GM19043 (cell line): ENCODE measurements at regions not wholly inside any gene's neighbourhood (a gene's known extent, or its start where the extent isn't known, plus 50 kb on each side); places are given as distances from the start of the nearest gene placed in this dataset.
"Not testable (repeated sequence)": the region's sequence is repeated elsewhere in the genome, so short reads cannot be mapped to it uniquely, and the experiment has no call there.

Experiments used
- ATAC-seq: cut with Tn5 transposase; IDR thresholded peaks from one replicate; pipeline ENCODE4 v1.9.1; 2021; ENCODE audit warnings: low read depth; ENCODE audit not compliant: unreplicated experiment

DNA sequence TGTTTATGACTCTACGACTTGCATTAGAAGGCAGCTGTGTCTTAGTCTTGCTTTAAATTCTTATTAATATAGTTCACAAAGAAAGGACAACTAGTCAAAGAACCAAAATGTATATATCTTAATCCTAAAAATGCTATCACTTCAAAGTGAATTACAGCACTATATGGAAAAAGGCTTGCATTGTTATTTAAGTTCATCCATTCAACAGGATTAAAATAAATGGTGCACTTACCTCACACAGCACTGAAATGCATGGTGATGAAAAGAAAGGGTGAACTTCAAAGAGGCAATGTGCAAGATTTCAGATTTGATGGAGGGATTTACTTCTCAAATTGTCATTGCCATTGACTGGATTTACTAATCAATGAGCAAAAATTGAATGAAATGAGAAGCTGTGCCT is 344.4 kb upstream of the NUDT12 start:
- no peak for ATAC-seq

DNA sequence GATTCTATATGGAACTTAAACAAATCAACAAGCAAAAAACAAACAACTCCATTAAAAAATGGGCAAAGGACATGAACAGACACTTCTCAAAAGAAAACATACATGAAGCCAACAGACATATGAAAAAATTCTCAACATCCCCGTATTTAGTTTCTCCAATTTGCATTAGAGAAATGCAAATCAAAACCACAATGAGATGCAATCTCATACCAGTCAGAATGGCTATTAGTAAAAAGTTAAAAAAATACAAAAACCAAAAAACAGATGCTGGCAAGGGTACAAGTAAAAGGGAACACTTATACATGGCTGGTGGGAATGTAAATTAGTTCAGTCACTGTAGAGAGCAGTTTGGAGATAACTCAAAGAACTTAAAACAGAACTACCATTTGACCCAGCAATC is 342.1 kb upstream of the NUDT12 start:
- no peak for ATAC-seq

DNA sequence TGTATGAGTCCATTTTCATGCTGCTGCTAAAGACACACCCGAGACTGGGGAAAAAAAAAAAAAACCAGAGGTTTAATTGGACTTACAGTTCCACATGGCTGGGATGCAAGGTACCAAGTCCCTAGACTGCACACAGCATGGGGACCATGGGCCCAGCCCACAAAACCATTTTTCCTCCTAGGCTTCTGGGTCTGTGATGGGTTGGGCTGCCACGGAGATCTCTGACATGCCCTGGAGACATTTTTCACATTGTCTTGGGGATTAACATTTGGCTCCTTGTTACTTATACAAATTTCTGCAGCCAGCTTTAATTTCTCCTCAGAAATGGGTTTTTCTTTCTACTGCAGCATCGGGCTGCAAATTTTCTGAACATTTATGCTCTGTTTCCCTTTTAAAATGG is 340.3 kb upstream of the NUDT12 start:
- ATAC-seq, result no peak

DNA sequence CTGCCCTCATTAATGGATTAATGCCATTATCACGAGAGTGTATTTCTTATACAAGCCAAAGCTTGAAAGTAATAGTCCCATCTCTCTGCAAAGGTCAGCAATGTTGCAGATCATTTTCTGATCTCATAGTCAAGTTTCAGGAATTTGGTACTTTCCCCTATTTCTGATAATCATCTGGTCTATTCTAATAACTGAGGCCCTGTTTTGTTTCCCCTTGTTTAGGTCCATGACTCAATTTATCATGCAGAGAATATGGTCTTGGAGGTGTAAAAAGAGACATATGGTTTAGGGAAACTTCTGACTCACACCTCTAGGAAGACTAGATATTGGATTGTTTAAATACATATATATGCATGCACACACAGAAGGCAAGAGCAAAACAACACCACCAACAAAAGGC is 339.3 kb upstream of the NUDT12 start:
- ATAC-seq, result no peak

DNA sequence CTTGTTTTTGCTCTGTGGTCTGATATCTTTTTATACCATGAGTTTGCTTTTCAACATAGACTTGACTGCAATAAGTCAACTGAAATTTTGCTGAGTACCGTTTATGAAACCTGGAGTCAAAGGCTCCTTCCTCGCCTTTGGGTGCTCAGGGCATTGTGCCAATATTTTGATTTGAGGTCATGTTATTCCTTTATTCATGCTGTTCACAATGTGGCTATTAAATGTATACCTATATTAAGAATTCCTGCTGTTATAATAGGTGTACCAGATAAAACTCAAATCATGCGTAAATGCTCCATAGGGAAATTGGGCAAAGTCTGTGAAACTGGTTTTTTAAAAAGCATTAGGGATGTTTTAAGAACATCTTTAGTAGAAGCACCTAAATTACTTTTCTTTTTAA is 334.0 kb upstream of the NUDT12 start:
- no peak for ATAC-seq

DNA sequence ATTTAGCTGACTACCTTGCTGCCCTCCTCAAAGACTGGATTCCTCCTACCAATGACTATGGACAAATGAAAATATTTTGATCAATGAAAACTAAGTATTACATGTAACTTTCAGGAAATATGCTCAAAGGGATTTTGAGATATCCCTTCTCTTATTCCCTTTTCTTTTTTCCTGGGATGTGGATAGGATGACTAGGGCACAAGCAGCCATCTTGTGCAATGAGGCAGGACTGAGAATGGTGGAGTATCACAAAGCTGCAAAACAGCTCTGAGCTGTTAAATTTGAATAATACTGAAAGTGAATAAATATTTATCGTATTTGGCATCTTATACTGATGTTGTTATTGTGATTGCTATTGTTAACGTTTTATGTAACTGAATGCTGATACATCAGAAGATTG is 333.1 kb upstream of the NUDT12 start:
- no peak for ATAC-seq

DNA sequence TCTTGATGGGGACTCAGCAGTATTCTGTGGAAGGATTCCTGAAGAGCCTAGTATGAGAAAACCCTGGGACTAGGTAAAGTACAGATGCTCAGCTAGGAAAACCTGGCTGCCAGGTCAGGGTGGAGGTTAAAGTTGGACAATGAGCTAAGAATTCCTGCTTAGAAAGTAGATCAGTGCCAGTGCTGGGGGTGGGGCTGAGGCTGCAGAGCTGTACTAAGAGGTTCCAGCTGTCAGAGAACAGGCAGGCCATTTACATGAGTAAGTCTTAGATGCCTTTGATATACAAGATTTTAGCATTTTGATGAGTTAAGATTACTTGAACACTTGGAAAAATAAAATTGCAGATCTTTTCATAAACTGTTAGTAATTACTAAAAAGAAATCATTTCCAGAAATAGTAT is 332.3 kb upstream of the NUDT12 start:
- no peak for ATAC-seq

DNA sequence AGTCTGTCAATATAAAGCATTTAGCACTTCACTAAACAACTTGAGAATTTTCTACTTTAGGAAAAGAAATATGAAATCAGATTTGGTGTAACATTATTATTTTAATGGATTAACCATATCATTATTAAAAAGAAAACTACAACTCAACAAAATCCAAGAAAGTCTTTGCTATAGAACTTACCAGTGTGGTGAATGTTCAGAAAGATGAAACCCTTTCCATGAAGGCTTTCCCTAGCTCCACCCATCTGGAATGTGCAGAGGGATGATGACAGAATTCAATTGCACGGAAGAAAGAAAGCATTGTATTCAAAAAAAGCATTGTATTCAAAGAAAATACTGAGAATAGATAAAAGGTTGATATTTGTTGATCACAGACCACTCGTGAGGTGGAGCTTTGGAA is 328.6 kb upstream of the NUDT12 start:
- no peak for ATAC-seq

DNA sequence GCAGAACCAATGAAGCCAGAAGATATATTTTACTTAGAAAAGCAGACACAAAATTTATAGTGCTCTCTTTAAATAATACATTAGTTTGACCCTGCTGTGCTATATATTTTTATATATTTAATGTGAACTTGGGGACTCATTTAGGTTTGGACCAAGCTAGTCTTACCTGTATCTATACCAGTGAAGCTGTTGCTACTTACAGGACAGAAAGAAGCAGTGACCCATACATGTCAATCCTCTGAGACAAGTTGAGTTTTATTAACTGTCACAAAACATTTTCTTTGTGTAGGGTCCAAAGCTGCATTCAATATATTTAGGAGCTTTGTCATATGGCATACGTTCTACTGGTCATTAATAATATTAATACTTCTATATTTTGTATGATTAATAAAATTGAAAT is 327.7 kb upstream of the NUDT12 start:
- no peak for ATAC-seq

DNA sequence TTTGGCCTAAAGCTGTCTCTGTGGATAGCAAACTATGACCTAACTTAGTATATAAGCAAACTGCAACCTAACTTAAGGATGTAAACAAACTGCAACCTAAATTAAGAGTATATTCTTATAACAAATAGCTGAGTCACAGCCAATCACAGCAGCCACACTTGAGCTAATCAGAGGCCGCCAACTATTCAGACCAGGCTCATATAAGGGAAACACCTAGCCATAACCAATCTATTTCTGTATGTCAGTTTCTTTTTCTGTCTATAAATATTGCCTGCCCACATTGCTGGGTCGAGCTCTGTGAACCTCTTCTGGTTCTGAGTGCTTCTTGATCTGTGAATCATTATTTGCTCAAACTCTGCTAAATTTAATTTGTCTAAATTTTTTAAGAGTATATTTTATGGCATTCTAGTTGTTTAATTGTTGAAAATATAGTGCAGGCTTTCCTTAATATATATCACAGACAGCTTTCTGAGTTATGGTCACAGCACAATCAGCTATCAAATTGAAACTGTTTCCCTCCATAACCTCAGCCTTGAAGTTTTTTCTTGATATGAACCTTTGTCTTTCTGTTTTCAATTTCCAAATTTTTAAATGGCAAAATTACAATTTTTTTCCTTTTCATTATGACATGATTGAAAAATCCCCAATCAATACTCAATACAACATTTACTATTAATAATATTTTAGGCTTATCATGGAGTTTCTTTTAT is 327.1 kb upstream of the NUDT12 start:
- ATAC-seq, result no peak

DNA sequence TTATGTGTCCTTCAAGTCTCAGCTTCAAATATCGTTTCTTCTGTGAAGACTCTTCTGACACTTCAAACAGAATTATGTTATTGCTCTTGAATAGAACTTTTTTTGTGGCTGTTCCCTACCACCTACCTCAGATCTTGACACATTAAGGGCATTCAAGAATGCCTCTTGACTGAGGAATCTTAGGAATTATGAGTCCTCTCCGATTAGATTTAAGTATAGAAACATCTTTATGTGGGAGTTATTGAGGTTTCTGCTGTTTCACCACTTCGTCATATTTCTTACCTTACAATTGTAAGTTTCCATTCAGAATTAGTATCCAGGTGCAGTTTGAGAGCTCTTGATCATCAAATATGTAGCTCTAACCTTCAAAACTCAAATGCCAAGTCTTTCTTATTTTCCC is 324.2 kb upstream of the NUDT12 start:
- ATAC-seq, result no peak

DNA sequence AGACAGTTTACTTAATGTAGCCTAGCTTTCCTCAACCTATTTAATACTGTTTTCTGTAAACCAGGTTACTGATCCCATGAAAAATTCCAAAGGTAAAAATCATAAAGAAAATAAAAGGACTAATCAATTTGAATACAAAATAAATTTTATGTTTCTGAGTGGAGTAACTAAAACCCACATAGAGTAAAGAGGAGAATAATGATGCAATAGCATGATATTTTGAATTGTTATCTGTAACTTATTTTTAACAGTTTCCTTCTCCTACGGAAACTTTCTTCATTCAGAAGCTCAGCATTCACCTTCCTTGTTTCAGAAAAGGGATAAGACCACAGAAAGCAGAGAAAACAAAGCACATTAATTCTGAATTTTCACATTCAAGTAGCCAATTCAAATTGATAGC is 320.6 kb upstream of the NUDT12 start:
- no peak for ATAC-seq

DNA sequence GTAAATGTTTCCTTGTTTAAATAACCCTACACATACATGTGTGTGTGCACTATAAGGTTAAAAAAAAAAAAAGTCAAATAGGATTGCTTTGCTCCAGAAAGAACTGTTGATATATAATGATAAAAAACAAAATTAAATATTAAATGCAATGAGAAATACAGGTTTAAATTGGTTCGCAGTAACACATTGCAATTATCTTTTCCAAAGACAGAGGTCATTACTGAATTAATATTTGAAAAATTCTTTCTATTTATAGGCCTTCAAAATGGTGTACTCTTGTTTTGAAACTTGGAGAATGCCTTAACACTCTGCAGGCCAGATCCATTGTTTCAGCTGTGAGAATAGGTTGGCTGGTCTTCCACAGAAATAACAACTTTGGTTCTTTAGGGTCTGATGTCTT is 319.0 kb upstream of the NUDT12 start:
- no peak for ATAC-seq

DNA sequence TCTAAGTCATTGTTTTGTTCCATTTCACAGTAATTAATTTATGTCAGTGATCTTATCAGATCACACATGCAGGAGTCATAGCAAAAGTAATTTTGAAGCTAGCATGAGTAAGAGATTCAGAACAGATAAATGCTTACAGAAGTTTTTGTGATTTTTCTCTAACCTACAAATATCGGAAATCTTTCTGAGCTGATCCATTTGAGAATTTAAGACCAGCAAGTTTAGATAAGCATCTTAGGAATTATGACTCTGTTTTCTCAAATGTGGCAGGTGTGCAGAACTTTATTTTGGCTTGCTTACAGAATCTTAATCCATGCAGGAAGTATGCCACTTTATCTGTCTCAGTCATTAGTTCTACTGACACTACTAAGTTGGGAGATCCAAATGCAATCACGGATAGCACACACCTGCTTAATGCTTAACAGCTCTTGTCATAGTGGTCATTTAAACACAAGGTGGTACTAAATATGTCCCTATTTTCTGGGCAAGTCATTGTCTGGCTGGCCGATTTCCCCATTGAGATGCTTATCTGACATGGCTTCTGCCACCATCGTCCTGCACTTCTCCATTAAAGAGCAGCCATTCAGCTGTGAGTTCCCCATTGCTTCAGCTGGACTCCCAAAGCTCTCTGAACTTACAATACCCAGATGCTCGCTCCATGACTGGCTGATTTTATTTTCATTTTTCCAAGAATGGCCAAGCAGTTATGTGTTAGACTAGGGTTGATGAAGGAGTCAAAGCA is 305.4 kb upstream of the NUDT12 start:
- ATAC-seq, result no peak

DNA sequence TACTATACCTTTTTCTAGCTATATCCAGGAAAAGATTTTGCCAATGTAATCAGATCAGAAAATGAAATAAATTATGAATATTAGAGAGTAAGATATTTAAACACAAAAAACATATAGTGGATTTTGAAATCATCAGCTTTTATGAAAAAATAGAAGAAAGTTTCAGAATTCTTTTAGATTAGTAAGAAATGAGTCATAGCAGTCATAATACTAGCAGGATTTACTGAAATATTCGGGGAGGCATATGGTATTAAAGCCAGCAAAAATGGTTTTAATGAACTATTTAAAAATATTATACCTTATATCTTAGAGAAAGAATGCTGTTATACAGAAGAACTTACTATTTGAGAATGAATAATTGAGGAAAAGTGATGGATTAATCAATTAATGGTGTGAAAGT is 303.6 kb upstream of the NUDT12 start:
- ATAC-seq, result no peak

DNA sequence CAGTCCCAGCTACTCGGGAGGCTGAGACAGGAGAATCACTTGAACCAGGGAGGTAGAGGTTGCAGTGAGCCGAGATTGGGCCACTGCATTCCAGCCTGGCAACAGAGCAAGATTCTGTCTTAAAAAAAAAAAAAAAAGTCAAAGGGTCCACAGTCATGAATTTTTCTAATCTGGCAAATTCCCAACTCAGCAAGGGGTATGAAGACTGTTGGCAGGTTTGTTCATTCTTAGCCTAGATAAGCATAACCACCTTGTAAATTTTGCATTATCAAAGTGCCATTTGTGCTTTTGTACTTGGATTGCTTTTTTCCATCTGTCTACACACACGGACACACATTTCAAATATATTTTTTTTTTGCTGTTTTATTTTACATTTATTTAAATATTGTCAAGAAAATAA is 299.8 kb upstream of the NUDT12 start:
- ATAC-seq, result no peak

DNA sequence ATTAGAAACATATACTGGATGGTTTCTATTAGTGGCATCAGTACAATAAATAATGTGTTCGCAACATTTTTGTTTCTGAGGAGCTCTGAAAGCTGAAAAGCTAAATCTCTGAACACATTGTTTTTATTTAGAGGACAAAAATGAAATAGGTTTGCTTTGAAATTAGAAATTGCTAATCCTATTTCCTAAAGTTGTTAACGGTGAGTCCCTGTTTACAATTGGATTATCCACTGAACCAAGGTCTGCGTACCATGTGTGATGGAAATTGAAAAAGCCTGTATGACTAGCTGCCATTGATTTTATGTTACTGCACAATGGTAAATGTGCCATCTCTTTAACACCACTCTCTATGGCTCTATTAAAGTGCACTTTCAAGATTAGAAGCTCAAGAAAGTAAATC is 297.7 kb upstream of the NUDT12 start:
- no peak for ATAC-seq

DNA sequence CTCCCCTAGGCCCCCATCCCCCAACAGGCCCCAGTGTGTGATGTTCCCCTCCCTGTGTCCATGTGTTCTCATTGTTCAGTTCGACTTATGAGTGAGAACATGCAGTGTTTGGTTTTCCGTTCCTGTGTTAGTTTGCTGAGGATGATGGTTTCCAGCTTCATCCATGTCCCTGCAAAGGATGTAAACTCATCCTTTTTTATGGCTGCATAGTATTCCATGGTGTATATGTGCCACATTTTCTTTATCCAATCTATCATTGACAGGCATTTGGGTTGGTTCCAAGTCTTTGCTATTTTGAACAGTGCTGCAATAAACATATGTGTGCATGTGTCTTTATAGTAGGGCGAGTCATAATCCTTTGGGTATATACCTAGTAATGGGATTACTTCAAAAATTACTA is 295.8 kb upstream of the NUDT12 start:
- ATAC-seq, result not testable (repeated sequence)

DNA sequence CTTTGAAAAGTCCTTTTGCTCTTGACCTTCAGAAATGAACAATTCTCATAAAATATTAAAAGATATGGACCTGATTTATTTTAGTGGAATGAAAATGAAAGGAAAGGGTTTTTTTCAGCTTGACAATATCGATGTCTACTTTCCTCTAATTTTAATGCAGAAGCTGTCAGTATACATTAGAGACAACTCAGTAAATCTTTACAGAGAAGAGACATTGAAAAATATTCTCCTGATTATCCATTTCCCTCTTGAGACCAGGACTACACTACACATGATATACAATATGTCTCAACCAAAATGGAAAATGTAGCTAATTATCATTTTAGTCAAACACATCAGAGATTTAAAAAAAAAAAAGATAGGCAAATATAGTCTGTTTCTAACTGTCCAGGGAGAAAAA is 288.5 kb upstream of the NUDT12 start:
- ATAC-seq, result no peak

DNA sequence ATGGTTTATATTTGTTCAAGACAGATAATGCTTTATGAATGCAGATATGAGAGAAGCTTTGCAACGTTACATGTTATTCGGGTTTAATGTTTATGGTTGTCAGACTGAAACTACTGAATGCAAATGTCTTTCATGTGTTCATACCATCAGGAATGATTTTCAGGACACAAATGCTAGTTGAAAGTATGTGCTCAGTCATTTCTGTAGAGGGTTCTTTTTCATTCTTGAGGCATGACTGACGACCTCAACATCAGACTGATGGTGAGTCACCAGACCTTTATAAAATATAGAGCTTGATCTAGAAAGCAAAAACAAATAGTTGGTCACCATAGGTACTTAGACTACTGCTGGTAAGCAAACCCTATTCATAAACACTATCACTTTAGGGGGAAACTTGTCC is 287.3 kb upstream of the NUDT12 start:
- no peak for ATAC-seq

DNA sequence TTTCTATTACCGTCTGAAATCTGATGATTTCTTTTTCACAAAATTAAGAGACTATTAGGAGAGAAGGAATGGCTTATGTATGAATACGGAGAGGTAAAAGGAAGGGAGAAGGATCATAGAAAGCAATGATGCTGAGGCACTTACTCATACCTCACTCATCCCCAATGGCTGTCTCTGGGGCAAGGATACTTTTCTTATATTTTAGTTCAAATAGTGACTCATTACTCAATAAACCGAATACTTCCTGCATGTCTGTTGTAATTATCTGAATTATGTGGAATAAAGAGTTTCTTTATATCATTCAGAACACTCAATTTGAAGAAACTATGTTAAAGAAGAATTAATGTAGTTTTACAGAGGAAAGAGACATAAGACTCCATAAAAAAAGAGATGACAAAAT is 284.5 kb upstream of the NUDT12 start:
- no peak for ATAC-seq

DNA sequence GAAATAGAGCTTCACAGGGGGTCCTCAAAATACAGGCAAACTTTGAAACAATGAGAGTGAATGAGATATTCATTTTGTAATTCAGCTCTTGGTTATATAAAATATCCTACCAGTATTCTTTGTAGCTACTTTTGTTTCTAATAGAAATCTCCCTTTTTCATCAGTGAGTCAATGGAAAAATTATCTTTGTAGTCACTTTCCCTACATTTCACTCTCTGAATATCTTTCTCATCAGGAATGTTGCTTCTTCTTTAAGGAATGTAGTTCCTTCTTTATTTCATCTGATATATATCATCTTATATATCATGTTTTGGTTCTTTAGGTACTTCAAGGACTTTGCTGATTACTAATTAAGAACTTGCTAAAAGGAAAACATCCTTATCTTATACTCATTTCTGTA is 280.3 kb upstream of the NUDT12 start:
- no peak for ATAC-seq

DNA sequence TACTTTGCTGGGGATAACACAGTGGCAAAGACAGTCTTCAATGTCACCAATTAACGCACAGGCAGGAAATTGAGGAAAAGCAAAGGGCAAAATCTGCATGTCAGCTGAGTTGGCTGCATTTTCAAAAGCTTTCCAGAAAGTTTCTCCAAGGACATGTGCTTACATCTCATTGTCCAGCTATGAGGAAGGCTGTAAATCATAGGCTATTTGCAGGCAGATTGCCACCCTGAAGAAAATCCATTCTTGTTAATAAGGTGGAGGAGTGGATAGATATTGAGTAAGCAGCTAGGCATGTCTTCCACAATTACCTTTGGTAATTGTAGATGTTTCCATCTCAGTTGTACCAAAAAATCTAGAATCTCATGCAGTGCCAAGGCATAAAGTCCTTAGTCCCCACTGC is 278.0 kb upstream of the NUDT12 start:
- ATAC-seq, result no peak
